PC-3 (cell line): ENCODE measurements at regions not wholly inside any gene's neighbourhood (a gene's known extent, or its start where the extent isn't known, plus 50 kb on each side); places are given as distances from the start of the nearest gene placed in this dataset.

Source experiments
- ATAC-seq: fragments of 200-7000 bp; cut with Tn5 transposase; 2 replicates; pipeline ENCODE4 v1.9.1; 2020; ENCODE audit warnings: mild to moderate bottlenecking, moderate library complexity
- BruUV-seq: library from RNA; stranded (reverse); fragments of 400-500 nt; replicated peaks from 2 replicates; lab custom pipeline; 2021; lab: Mats Ljungman, UMichigan
- CTCF ChIA-PET: fragments of 300-600 bp; sonication (Branson Sonifier 250); formaldehyde crosslinking; loops from one replicate; lab custom pipeline; 2022; ENCODE audit warnings: antibody characterized with exemption; lab: Charles Lee
- POLR2A ChIA-PET: fragments of 300-600 bp; sonication (Branson Sonifier 250); formaldehyde crosslinking; loops from one replicate; lab custom pipeline; 2022; ENCODE audit warnings: antibody characterized with exemption; ENCODE audit not compliant: unreplicated experiment; lab: Charles Lee
- DNase-seq: peaks from one replicate; pipeline ENCODE4 v3.0.0-alpha.2; 2015
- H2AFZ ChIP-seq: fragments of 300-600 bp; sonication (generic); 2 replicates; pipeline ENCODE4 v1.6.0; 2016; ENCODE audit warnings: antibody characterized with exemption, low read length
- H3F3A ChIP-seq: fragments of 300-600 bp; sonication (generic); one replicate; pipeline ENCODE4 v1.6.0; 2017; ENCODE audit warnings: antibody characterized with exemption, low read length, control low read depth, mild to moderate bottlenecking; ENCODE audit not compliant: unreplicated experiment
- H3K27ac ChIP-seq: fragments of 300-600 bp; sonication (generic); 2 replicates; pipeline ENCODE4 v1.5.1; 2016; ENCODE audit warnings: mild to moderate bottlenecking, low read length
- H3K27me3 ChIP-seq: fragments of 300-600 bp; sonication (generic); 2 replicates; pipeline ENCODE4 v1.6.1; 2016; ENCODE audit warnings: low read length, mixed read lengths
- H3K36me3 ChIP-seq: fragments of 300-600 bp; sonication (generic); 2 replicates; pipeline ENCODE4 v1.6.1; 2016; ENCODE audit warnings: low read depth, mixed run types, low read length, mixed read lengths
- H3K4me1 ChIP-seq: fragments of 300-600 bp; sonication (generic); 2 replicates; pipeline ENCODE4 v1.5.1; 2016; ENCODE audit warnings: low read length; ENCODE audit not compliant: insufficient read depth
- H3K4me2 ChIP-seq: fragments of 300-600 bp; sonication (generic); 2 replicates; pipeline ENCODE4 v1.6.0; 2016; ENCODE audit warnings: low read length
- H3K4me3 ChIP-seq: fragments of 300-600 bp; sonication (generic); 2 replicates; pipeline ENCODE4 v1.5.1; 2016; ENCODE audit warnings: mild to moderate bottlenecking, low read length, mixed read lengths
- H3K79me2 ChIP-seq: fragments of 300-600 bp; sonication (generic); 2 replicates; pipeline ENCODE4 v1.6.1; 2017; ENCODE audit warnings: low read length, mixed read lengths
- H3K9ac ChIP-seq: fragments of 300-600 bp; sonication (generic); 2 replicates; pipeline ENCODE4 v1.6.0; 2016; ENCODE audit warnings: mild to moderate bottlenecking, low read length
- H3K9me2 ChIP-seq: fragments of 300-600 bp; sonication (generic); replicated peaks from 2 replicates; pipeline ENCODE4 v1.6.1; 2016; ENCODE audit warnings: mixed run types, low read length, mixed read lengths
- H3K9me3 ChIP-seq: fragments of 300-600 bp; sonication (generic); 2 replicates; pipeline ENCODE4 v1.6.1; 2016; ENCODE audit warnings: low read length, mixed read lengths
- H4K20me1 ChIP-seq: fragments of 300-600 bp; sonication (generic); 2 replicates; pipeline ENCODE4 v1.6.1; 2016; ENCODE audit warnings: low read length, mixed read lengths
- CTCF ChIP-seq: fragments of 300-600 bp; sonication (generic); conservative IDR thresholded peaks from 2 replicates; pipeline ENCODE4 v1.5.1; 2017; ENCODE audit warnings: antibody characterized with exemption, low read depth, mild to moderate bottlenecking, low read length
- EZH2 ChIP-seq: fragments of 300-600 bp; sonication (generic); IDR thresholded peaks from one replicate; pipeline ENCODE4 v1.6.1; 2017; ENCODE audit warnings: antibody characterized with exemption, mild to moderate bottlenecking, low read length; ENCODE audit not compliant: unreplicated experiment
- EZH2phosphoT487 ChIP-seq: fragments of 300-600 bp; sonication (generic); IDR thresholded peaks from 2 replicates; pipeline ENCODE4 v1.6.1; 2018; ENCODE audit warnings: mild to moderate bottlenecking, antibody characterized with exemption, low read length, borderline replicate concordance
- intact Hi-C: fragments of 100-400 bp; cut with micrococcal nuclease; formaldehyde crosslinking; loops from 2 replicates; pipeline ENCODE4 v1.9.0; 2023

- ATAC-seq: no peak
- Histone ChIP-seq H3K9ac (no peak overlapping the region), H3K4me2 (no peak overlapping the region), H2AFZ (no peak overlapping the region), H3K9me2 (no peaks in the 10 kb centered on the region), H4K20me1 (no peaks in the 10 kb centered on the region), H3K36me3 (no peaks in the 10 kb centered on the region), H3F3A (no peaks in the 10 kb centered on the region), H3K27me3 (peaks cover 25% of the 10 kb centered on the region), H3K4me3 (no peak overlapping the region), H3K79me2 (no peaks in the 10 kb centered on the region), H3K27ac (no peak overlapping the region), H3K9me3 (no peaks in the 10 kb centered on the region), H3K4me1 (no peaks in the 10 kb centered on the region)
- no TSS peak for BruUV-seq
- CTCF ChIA-PET: no interaction called here
- DNase-seq: no peak
- POLR2A ChIA-PET: no interaction called here
- intact Hi-C loops: no loop called here
- no peak for TF ChIP-seq CTCF
- TF ChIP-seq EZH2phosphoT487: no peak
- no peak for TF ChIP-seq EZH2
Observed at GRCh38 chr2:211306929-211307328, 750.5 kb downstream of the CPS1 start.
